ENCODE measurements at regions not wholly inside any gene's neighbourhood (a gene's known extent, or its start where the extent isn't known, plus 50 kb on each side); places are given as distances from the start of the nearest gene placed in this dataset.

DNA sequence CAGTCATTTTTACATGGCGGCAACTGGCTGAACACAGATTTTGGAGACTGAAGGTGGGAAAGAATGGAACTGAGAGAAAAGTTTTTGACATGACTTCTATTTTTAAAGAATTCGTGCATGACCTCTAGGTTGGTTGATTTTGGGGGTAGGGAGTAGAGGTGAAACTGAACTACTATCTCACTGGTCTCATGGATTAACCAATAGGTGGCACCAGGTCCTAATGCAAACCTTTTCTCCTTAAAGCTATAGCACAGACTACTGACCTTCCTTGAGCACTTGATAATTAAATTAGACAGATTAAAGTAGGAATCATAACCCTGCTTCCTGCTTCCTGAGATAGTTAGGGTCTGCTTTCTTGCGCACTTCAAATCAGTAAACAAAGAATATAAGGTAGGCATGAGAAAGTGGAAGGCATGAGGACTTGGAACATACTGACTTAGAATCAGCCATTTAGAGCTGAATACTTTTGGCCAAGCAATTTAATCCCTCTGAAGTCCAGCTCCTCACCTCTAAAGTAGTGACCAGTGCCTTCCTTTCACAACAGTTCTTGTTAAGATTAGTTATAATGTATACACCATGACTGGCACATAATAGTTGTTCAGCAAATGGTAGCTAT is 206.0 kb downstream of the CENPF start:
- TF ChIP-seq CTCF (IDR thresholded peaks at IDR 0.05) (no peak), POLR2A (IDR thresholded peaks at IDR 0.05) (no peak)
